GM23338 (cell line): ENCODE measurements at regions not wholly inside any gene's neighbourhood (a gene's known extent, or its start where the extent isn't known, plus 50 kb on each side); places are given as distances from the start of the nearest gene placed in this dataset.

ENCODE experiments used
- ATAC-seq: fragments of 200-7000 bp; cut with Tn5 transposase; 3 replicates; pipeline ENCODE4 v1.9.1; 2020
- DNase-seq: peaks from one replicate; pipeline ENCODE4 v3.0.0-alpha.2; 2015; ENCODE audit warnings: low spot score
- H2AFZ ChIP-seq: fragments of 200-600 bp; sonication (generic); 2 replicates; pipeline ENCODE4 v1.8.0; 2016; ENCODE audit warnings: antibody characterized with exemption, mild to moderate bottlenecking, moderate library complexity
- H3F3A ChIP-seq: fragments of 200-600 bp; sonication (generic); replicated peaks from 2 replicates; pipeline ENCODE4 v1.8.0; 2017; ENCODE audit warnings: antibody characterized with exemption, mixed run types, low read depth
- H3K27ac ChIP-seq: fragments of 200-600 bp; sonication (generic); 2 replicates; pipeline ENCODE4 v1.6.1; 2016; ENCODE audit warnings: low read depth
- H3K27me3 ChIP-seq: fragments of 200-600 bp; sonication (generic); 2 replicates; pipeline ENCODE4 v1.8.0; 2016; ENCODE audit warnings: mild to moderate bottlenecking, mixed run types, moderate library complexity; ENCODE audit not compliant: insufficient read depth
- H3K36me3 ChIP-seq: fragments of 200-600 bp; sonication (generic); 2 replicates; pipeline ENCODE4 v1.8.0; 2016; ENCODE audit warnings: mild to moderate bottlenecking; ENCODE audit not compliant: insufficient read depth
- H3K4me1 ChIP-seq: fragments of 200-600 bp; sonication (generic); 2 replicates; pipeline ENCODE4 v1.8.0; 2016; ENCODE audit warnings: mild to moderate bottlenecking, moderate library complexity; ENCODE audit not compliant: insufficient read depth
- H3K4me2 ChIP-seq: fragments of 200-600 bp; sonication (generic); 2 replicates; pipeline ENCODE4 v1.7.1; 2017; ENCODE audit warnings: mixed run types
- H3K4me3 ChIP-seq: fragments of 200-600 bp; sonication (generic); 2 replicates; pipeline ENCODE4 v1.6.1; 2016; ENCODE audit warnings: mixed run types
- H3K79me2 ChIP-seq: fragments of 200-600 bp; sonication (generic); replicated peaks from 2 replicates; pipeline ENCODE4 v1.8.0; 2017; ENCODE audit warnings: mild to moderate bottlenecking; ENCODE audit not compliant: insufficient read depth
- H3K9me2 ChIP-seq: fragments of 200-600 bp; sonication (generic); 2 replicates; pipeline ENCODE4 v1.8.0; 2017; ENCODE audit not compliant: insufficient read depth
- H4K20me1 ChIP-seq: fragments of 200-600 bp; sonication (generic); replicated peaks from 2 replicates; pipeline ENCODE4 v1.8.0; 2017; ENCODE audit warnings: mild to moderate bottlenecking; ENCODE audit not compliant: insufficient read depth
- H3K27ac Mint-ChIP-seq: 2 replicates; pipeline ENCODE4 v1.8.0; 2020; ENCODE audit warnings: inconsistent platforms, mild to moderate bottlenecking, moderate library complexity, mixed read lengths
- H3K27me3 Mint-ChIP-seq: 3 replicates; pipeline ENCODE4 v1.8.0; 2022; ENCODE audit warnings: low read depth, mild to moderate bottlenecking, moderate library complexity, mixed read lengths, inconsistent platforms; ENCODE audit not compliant: insufficient read depth, poor library complexity
- H3K36me3 Mint-ChIP-seq: 3 replicates; pipeline ENCODE4 v1.8.0; 2021; ENCODE audit warnings: low read depth, mild to moderate bottlenecking, inconsistent platforms, moderate library complexity, mixed read lengths
- H3K4me1 Mint-ChIP-seq: 3 replicates; pipeline ENCODE4 v1.8.0; 2020; ENCODE audit warnings: mild to moderate bottlenecking, inconsistent platforms, mixed read lengths
- H3K4me3 Mint-ChIP-seq: 3 replicates; pipeline ENCODE4 v1.8.0; 2021; ENCODE audit warnings: moderate library complexity, mild to moderate bottlenecking, inconsistent platforms, mixed read lengths
- H3K9me3 Mint-ChIP-seq: 3 replicates; pipeline ENCODE4 v1.8.0; 2020; ENCODE audit warnings: moderate library complexity, mild to moderate bottlenecking, inconsistent platforms, mixed read lengths
- CREB1 ChIP-seq: fragments of 250-450 bp; sonication (Bioruptor Pico); IDR thresholded peaks from 2 replicates; pipeline ENCODE4 v1.5.0; 2020; ENCODE audit warnings: low read depth, mild to moderate bottlenecking, moderate library complexity
- EZH2 ChIP-seq: fragments of 200-600 bp; sonication (generic); IDR thresholded peaks from one replicate; pipeline ENCODE4 v1.8.0; 2017; ENCODE audit warnings: antibody characterized with exemption, mild to moderate bottlenecking, low read depth; ENCODE audit not compliant: unreplicated experiment
- EZH2phosphoT487 ChIP-seq: fragments of 200-600 bp; sonication (generic); IDR thresholded peaks from one replicate; pipeline ENCODE4 v1.8.1; 2018; ENCODE audit warnings: antibody characterized with exemption; ENCODE audit not compliant: unreplicated experiment
- JUNB ChIP-seq: IDR thresholded peaks from one replicate; pipeline ENCODE4 v1.6.1; 2016; ENCODE audit warnings: antibody characterized with exemption; ENCODE audit not compliant: unreplicated experiment
- NANOG ChIP-seq: IDR thresholded peaks from 2 replicates; pipeline ENCODE4 v1.6.1; 2016; ENCODE audit warnings: antibody characterized with exemption, borderline replicate concordance
- POLR2AphosphoS5 ChIP-seq: IDR thresholded peaks from 2 replicates; pipeline ENCODE4 v1.6.1; 2016; ENCODE audit warnings: antibody characterized with exemption, low read depth
- STAT1 ChIP-seq: IDR thresholded peaks from one replicate; pipeline ENCODE4 v1.6.1; 2016; ENCODE audit warnings: antibody characterized with exemption; ENCODE audit not compliant: unreplicated experiment
- ZNF114 ChIP-seq: fragments of 250-450 bp; sonication (Bioruptor Pico); IDR thresholded peaks from 2 replicates; pipeline ENCODE4 v1.5.0; 2020; ENCODE audit warnings: mild to moderate bottlenecking, moderate library complexity
- ZNF331 ChIP-seq: fragments of 250-450 bp; sonication (Bioruptor Pico); IDR thresholded peaks from 2 replicates; pipeline ENCODE4 v1.5.0; 2020; ENCODE audit warnings: low read depth, mild to moderate bottlenecking, moderate library complexity
- TF ChIP-seq, protein P1 (sequence below): IDR thresholded peaks from 2 replicates; pipeline ENCODE4 v1.6.1; 2016; ENCODE audit warnings: antibody characterized with exemption
- TF ChIP-seq, protein P2 (sequence below), 2 experiments: fragments of 200-600 bp in 1 of 2; sonication (generic) in 1 of 2; conservative IDR thresholded peaks; 2 replicates each; pipeline versions ENCODE4 v1.5.1 to v1.6.1; 2016 to 2017; ENCODE audit warnings: antibody characterized with exemption in 2 of 2, low read depth in 2 of 2, mild to moderate bottlenecking in 2 of 2, moderate library complexity in 1 of 2
- TF ChIP-seq, protein P3 (sequence below): IDR thresholded peaks from one replicate; pipeline ENCODE4 v1.6.1; 2018; ENCODE audit warnings: antibody characterized with exemption; ENCODE audit not compliant: unreplicated experiment

DNA sequence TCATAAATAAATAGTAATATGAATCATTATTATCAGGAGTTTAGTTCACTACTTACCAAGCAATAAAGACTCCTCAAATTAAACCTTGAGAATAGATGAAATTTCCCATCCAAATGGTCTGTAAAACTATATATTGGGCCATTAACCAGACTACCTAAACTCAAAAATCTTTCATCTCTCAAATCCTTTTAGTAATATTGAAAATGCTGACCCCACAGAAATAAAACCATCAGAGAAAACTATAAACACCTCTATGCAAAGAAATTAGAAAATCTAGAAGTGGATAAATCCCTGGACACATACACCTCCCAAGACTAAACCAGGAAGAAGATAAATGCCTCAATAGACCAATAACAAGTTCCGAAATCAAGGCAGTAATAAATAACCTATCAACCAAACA lies 723.2 kb downstream of the TLE4 start (continued):
- TF ChIP-seq JUNB (no peak), STAT1 (no peak), EZH2phosphoT487 (no peak), ZNF331 (CRISPR knock-in tag) (no peak), NANOG (no peak), EZH2 (no peak), ZNF114 (CRISPR knock-in tag) (no peak)
- TF ChIP-seq, protein P1, sequence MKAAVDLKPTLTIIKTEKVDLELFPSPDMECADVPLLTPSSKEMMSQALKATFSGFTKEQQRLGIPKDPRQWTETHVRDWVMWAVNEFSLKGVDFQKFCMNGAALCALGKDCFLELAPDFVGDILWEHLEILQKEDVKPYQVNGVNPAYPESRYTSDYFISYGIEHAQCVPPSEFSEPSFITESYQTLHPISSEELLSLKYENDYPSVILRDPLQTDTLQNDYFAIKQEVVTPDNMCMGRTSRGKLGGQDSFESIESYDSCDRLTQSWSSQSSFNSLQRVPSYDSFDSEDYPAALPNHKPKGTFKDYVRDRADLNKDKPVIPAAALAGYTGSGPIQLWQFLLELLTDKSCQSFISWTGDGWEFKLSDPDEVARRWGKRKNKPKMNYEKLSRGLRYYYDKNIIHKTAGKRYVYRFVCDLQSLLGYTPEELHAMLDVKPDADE, result no peak

DNA sequence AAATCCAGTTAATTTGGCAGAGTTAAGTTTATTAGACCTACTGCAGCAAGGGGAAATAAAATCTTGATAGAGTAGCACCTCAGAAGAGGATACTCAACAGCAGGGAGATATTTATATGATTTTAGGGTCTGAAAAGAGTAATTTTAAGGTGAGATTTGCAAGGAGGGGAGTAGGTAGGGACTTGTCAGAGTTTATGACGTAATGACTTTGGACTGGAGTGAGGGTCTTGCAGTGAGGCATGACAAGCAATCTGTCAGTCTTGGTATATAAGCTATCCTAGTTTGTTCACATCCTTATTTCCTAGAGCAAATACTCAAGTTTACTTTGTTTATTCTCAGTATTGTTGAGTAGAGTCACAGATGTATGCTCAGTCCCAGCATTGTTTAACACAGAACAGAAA lies 722.6 kb downstream of the TLE4 start:
- H4K20me1 ChIP-seq, result no peaks in the 10 kb centered on the region
- Mint-ChIP-seq H3K4me1 (no peaks in the 10 kb centered on the region), H3K4me3 (no peak overlapping the region), H3K27ac (no peak overlapping the region), H3K36me3 (peaks cover 14% of the 10 kb centered on the region; the same call in 2 of the 3 replicates), H3K27me3 (no peaks in the 10 kb centered on the region), H3K9me3 (peaks cover 26% of the 10 kb centered on the region)
- H3K4me2 ChIP-seq, result no peak overlapping the region
- H3K4me1 ChIP-seq, result no peaks in the 10 kb centered on the region
- DNase-seq (no peak), ATAC-seq (no peak)
- no peaks in the 10 kb centered on the region for H3F3A ChIP-seq
- H3K27ac ChIP-seq, result no peak overlapping the region
- H3K4me3 ChIP-seq, result no peak overlapping the region
- no peaks in the 10 kb centered on the region for H3K27me3 ChIP-seq
- no peaks in the 10 kb centered on the region for H3K79me2 ChIP-seq
- H3K36me3 ChIP-seq, result no peaks in the 10 kb centered on the region
- no peaks in the 10 kb centered on the region for H3K9me2 ChIP-seq
- H2AFZ ChIP-seq, result no peak overlapping the region; the same call in 1 of the 2 replicates
- TF ChIP-seq, protein P2, sequence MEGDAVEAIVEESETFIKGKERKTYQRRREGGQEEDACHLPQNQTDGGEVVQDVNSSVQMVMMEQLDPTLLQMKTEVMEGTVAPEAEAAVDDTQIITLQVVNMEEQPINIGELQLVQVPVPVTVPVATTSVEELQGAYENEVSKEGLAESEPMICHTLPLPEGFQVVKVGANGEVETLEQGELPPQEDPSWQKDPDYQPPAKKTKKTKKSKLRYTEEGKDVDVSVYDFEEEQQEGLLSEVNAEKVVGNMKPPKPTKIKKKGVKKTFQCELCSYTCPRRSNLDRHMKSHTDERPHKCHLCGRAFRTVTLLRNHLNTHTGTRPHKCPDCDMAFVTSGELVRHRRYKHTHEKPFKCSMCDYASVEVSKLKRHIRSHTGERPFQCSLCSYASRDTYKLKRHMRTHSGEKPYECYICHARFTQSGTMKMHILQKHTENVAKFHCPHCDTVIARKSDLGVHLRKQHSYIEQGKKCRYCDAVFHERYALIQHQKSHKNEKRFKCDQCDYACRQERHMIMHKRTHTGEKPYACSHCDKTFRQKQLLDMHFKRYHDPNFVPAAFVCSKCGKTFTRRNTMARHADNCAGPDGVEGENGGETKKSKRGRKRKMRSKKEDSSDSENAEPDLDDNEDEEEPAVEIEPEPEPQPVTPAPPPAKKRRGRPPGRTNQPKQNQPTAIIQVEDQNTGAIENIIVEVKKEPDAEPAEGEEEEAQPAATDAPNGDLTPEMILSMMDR (conservative IDR thresholded peaks at IDR 0.05; ENCODE audit: low read depth in 2 of 2), result no peak
- no peak for TF ChIP-seq EZH2
- no peak for TF ChIP-seq ZNF331 (CRISPR knock-in tag)
- TF ChIP-seq NANOG, result no peak
- TF ChIP-seq POLR2AphosphoS5, result no peak
- no peak for TF ChIP-seq CREB1
- TF ChIP-seq, protein P3, sequence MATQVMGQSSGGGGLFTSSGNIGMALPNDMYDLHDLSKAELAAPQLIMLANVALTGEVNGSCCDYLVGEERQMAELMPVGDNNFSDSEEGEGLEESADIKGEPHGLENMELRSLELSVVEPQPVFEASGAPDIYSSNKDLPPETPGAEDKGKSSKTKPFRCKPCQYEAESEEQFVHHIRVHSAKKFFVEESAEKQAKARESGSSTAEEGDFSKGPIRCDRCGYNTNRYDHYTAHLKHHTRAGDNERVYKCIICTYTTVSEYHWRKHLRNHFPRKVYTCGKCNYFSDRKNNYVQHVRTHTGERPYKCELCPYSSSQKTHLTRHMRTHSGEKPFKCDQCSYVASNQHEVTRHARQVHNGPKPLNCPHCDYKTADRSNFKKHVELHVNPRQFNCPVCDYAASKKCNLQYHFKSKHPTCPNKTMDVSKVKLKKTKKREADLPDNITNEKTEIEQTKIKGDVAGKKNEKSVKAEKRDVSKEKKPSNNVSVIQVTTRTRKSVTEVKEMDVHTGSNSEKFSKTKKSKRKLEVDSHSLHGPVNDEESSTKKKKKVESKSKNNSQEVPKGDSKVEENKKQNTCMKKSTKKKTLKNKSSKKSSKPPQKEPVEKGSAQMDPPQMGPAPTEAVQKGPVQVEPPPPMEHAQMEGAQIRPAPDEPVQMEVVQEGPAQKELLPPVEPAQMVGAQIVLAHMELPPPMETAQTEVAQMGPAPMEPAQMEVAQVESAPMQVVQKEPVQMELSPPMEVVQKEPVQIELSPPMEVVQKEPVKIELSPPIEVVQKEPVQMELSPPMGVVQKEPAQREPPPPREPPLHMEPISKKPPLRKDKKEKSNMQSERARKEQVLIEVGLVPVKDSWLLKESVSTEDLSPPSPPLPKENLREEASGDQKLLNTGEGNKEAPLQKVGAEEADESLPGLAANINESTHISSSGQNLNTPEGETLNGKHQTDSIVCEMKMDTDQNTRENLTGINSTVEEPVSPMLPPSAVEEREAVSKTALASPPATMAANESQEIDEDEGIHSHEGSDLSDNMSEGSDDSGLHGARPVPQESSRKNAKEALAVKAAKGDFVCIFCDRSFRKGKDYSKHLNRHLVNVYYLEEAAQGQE, result no peak
- TF ChIP-seq, protein P1, result no peak
- no peak for TF ChIP-seq EZH2phosphoT487
- TF ChIP-seq JUNB, result no peak
- no peak for TF ChIP-seq STAT1
- no peak for TF ChIP-seq ZNF114 (CRISPR knock-in tag)
